ENCODE measurements at regions not wholly inside any gene's neighbourhood (a gene's known extent, or its start where the extent isn't known, plus 50 kb on each side); places are given as distances from the start of the nearest gene placed in this dataset.
"Not testable (repeated sequence)": the region's sequence is repeated elsewhere in the genome, so short reads cannot be mapped to it uniquely, and the experiment has no call there.

DNA sequence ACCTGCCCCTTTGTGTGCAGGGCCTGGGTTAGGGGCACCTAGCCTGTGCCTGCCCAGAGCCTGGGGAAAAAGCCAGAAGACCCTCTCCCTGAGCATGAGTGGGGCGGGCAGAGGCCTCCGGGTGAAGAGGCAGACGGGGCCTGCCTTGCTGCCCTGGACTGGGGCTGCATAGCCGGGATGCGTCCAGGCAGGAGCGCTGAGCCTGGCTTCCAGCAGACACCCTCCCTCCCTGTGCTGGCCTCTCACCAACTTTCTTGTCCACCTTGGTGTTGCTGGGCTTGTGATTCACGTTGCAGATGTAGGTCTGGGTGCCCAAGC lies 216.1 kb downstream of the TMEM121 start:
- Histone ChIP-seq H2AFZ (no peak overlapping the region), H3K9me3 (ENCODE audit: low read depth) (no peaks in the 10 kb centered on the region), H3K9me2 (ENCODE audit: insufficient read depth) (no peaks in the 10 kb centered on the region), H3K4me1 (ENCODE audit: insufficient read depth) (no peaks in the 10 kb centered on the region), H3F3A (ENCODE audit: insufficient read depth) (no peaks in the 10 kb centered on the region), H3K27me3 (replicated peaks; ENCODE audit: insufficient read depth) (no peaks in the 10 kb centered on the region), H3K27ac (no peak overlapping the region), H3K4me2 (ENCODE audit: unreplicated experiment) (no peak overlapping the region), H4K20me1 (ENCODE audit: insufficient read depth) (no peaks in the 10 kb centered on the region), H3K79me2 (ENCODE audit: insufficient read depth) (no peaks in the 10 kb centered on the region), H3K36me3 (ENCODE audit: low read depth) (no peaks in the 10 kb centered on the region), H3K4me3 (no peak overlapping the region), H3K9ac (no peak overlapping the region)
- TF ChIP-seq EZH2phosphoT487 (IDR thresholded peaks at IDR 0.05; ENCODE audit: insufficient read depth, low read depth), result no peak
- no peak for TF ChIP-seq EZH2 (IDR thresholded peaks at IDR 0.05; ENCODE audit: insufficient read depth, poor library complexity, severe bottlenecking)
- DNase-seq, result no peak
- in situ Hi-C loops (cut with MboI), result no loop called here
- 42 to 72% methylated on average over 7 of the region's 7 CpGs for WGBS, 2 experiments (ENCODE audit: low coverage in 1 of 2, low lambda C conversion rate in 2 of 2, missing lambda C conversion rate in 2 of 2)

GRCh38 chr14:105742904-105743701 lies 216.7 kb downstream of the TMEM121 start:
- 68 to 69% methylated on average over 18 to 19 of the region's 33 CpGs for WGBS, 2 experiments (ENCODE audit: low coverage in 1 of 2, low lambda C conversion rate in 2 of 2, missing lambda C conversion rate in 2 of 2)
- H3K4me2 ChIP-seq (ENCODE audit: unreplicated experiment); DNase-seq; H3K4me3 ChIP-seq; in situ Hi-C loops (cut with MboI); H3K36me3 ChIP-seq (ENCODE audit: low read depth); H3K27ac ChIP-seq; H3K79me2 ChIP-seq (ENCODE audit: insufficient read depth); H3K9me2 ChIP-seq (ENCODE audit: insufficient read depth); H3K9me3 ChIP-seq (ENCODE audit: low read depth); H3F3A ChIP-seq (ENCODE audit: insufficient read depth); H4K20me1 ChIP-seq (ENCODE audit: insufficient read depth); H3K4me1 ChIP-seq (ENCODE audit: insufficient read depth); H3K27me3 ChIP-seq (replicated peaks; ENCODE audit: insufficient read depth); H2AFZ ChIP-seq; H3K9ac ChIP-seq: not testable (repeated sequence)

DNA sequence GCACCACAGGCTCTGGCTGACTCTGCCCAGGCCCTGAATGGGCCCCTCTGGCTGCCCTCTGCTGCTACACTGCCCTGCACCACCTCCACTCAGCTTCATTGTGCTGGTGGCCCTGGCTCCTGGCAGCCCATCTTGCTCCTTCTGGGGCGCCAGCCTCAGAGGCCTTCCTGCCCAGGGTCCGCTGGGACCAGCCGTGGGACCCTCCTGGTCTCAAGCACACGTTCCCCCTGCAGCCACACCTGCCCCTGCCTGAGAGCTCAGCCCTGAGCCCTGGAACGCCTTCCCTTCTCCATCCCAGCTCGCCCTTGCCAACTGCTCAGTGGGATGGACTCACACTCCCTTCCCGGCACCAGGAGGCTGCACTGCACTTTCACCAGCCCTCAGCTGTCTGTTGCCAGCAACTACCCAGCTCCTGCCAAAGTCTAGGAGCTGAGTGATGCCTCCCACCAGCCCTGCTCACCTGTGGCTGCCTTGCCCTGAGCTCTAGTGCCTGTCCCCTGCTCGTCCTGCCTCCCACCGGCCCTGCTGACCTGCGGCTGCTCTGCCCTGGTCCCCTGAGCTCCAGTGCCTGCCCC lies 217.9 kb downstream of the TMEM121 start:
- H2AFZ ChIP-seq; DNase-seq; H3K27me3 ChIP-seq (replicated peaks; ENCODE audit: insufficient read depth); H3F3A ChIP-seq (ENCODE audit: insufficient read depth); H3K27ac ChIP-seq; H3K4me2 ChIP-seq (ENCODE audit: unreplicated experiment); H3K9ac ChIP-seq; H3K4me3 ChIP-seq; H3K9me2 ChIP-seq (ENCODE audit: insufficient read depth); in situ Hi-C loops (cut with MboI); H4K20me1 ChIP-seq (ENCODE audit: insufficient read depth); H3K9me3 ChIP-seq (ENCODE audit: low read depth); H3K4me1 ChIP-seq (ENCODE audit: insufficient read depth); H3K36me3 ChIP-seq (ENCODE audit: low read depth); H3K79me2 ChIP-seq (ENCODE audit: insufficient read depth): not testable (repeated sequence)
- WGBS, 2 experiments (ENCODE audit: low coverage in 1 of 2, low lambda C conversion rate in 2 of 2, missing lambda C conversion rate in 2 of 2), result 41 to 42% methylated on average over 8 to 10 of the region's 10 CpGs

DNA sequence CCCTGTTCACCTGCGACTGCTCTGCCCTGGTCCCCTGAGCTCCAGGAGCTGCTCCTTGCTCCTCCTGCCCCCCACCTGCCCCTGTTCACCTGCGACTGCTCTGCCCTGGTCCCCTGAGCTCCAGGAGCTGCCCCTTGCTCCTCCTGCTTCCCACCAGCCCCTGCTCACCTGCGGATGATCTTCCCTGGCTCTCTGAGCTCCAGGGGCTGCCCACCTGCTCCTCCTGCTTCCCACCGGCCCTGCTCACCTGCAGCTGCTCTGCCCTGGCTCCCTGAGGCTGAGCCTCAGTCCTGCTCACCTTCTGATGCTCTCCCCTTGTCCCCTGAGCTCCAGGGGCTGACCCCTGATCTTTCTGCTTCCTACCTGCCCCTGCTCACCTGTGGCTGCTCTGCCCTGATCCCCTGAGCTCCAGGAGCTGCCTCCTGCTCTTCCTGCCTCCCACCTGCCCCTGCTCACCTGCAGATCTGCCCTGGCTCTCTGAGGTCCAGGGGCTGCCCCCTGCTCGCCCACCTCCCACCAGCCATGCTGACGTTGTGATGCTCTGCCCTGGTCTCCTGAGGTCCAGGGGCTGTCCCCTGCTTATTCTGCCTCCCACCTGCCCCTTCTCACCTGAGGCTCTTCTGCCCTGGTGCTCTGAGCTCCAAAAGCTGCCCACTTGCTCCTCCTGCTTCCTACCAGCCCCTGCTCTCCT lies 219.2 kb downstream of the TMEM121 start:
- Histone ChIP-seq H4K20me1 (ENCODE audit: insufficient read depth) (no peaks in the 10 kb centered on the region), H3K4me2 (ENCODE audit: unreplicated experiment) (no peak overlapping the region), H2AFZ (no peak overlapping the region), H3K9me3 (ENCODE audit: low read depth) (no peaks in the 10 kb centered on the region), H3K27ac (no peak overlapping the region), H3K4me3 (no peak overlapping the region), H3K36me3 (ENCODE audit: low read depth) (no peaks in the 10 kb centered on the region), H3F3A (ENCODE audit: insufficient read depth) (no peaks in the 10 kb centered on the region), H3K9ac (no peak overlapping the region), H3K27me3 (replicated peaks; ENCODE audit: insufficient read depth) (no peaks in the 10 kb centered on the region), H3K9me2 (ENCODE audit: insufficient read depth) (no peaks in the 10 kb centered on the region), H3K79me2 (ENCODE audit: insufficient read depth) (no peaks in the 10 kb centered on the region), H3K4me1 (ENCODE audit: insufficient read depth) (no peaks in the 10 kb centered on the region)
- TF ChIP-seq EZH2 (IDR thresholded peaks at IDR 0.05; ENCODE audit: insufficient read depth, poor library complexity, severe bottlenecking) (no peak), EZH2phosphoT487 (IDR thresholded peaks at IDR 0.05; ENCODE audit: insufficient read depth, low read depth) (no peak)
- no peak for DNase-seq
- in situ Hi-C loops (cut with MboI), result no loop called here
- WGBS, 2 experiments (ENCODE audit: low coverage in 1 of 2, low lambda C conversion rate in 2 of 2, missing lambda C conversion rate in 2 of 2), result 13 to 17% methylated on average over 4 to 6 of the region's 6 CpGs
